GM20000 (cell line): ENCODE measurements at regions not wholly inside any gene's neighbourhood (a gene's known extent, or its start where the extent isn't known, plus 50 kb on each side); places are given as distances from the start of the nearest gene placed in this dataset.

Source experiments
- DNase-seq: peaks from one replicate; pipeline ENCODE4 v3.0.0; 2012; ENCODE audit warnings: low spot score
- TF ChIP-seq, protein P1 (sequence below): IDR thresholded peaks from 2 replicates; pipeline ENCODE4 v1.5.1; 2012; ENCODE audit warnings: mild to moderate bottlenecking, control low read depth; ENCODE audit errors: extremely low read depth, missing control alignments

DNA sequence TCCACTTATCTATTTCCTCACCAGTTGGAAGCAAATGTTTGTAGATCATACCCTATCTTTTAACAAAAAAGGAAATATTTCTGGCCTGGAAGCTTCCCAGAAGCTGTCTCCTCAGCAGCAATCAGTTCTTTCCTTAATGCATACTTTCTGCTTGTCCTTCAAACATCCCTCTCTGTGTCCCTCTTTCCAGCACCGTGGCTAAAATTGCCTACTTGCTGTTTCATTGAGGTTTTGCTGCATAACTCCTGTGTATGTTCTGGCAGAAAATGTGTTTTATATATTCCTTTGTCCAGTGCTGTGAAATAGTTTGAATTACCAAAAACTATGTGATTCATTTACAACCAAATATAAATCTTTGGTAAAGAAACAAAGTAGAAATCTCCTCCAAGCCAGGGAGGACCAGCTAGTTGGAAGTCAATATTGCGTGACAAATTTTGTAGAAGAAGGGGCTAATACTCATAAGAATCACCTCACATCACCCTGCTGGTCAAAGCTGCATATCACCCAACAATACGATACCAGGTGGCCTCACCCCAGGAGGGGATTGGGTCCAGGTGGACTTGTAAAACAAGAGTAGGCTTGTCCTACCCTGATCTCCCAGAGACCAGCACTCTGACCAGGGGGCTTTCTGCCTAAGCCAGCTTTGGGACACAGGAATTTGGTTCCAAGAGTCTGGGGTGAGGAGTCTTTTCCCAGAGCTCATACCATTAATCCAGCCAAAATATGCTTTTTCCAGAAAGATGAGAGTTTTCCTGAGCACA lies 198.4 kb upstream of the SNX2 start:
- TF ChIP-seq, protein P1, sequence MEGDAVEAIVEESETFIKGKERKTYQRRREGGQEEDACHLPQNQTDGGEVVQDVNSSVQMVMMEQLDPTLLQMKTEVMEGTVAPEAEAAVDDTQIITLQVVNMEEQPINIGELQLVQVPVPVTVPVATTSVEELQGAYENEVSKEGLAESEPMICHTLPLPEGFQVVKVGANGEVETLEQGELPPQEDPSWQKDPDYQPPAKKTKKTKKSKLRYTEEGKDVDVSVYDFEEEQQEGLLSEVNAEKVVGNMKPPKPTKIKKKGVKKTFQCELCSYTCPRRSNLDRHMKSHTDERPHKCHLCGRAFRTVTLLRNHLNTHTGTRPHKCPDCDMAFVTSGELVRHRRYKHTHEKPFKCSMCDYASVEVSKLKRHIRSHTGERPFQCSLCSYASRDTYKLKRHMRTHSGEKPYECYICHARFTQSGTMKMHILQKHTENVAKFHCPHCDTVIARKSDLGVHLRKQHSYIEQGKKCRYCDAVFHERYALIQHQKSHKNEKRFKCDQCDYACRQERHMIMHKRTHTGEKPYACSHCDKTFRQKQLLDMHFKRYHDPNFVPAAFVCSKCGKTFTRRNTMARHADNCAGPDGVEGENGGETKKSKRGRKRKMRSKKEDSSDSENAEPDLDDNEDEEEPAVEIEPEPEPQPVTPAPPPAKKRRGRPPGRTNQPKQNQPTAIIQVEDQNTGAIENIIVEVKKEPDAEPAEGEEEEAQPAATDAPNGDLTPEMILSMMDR: no peak
- no peak for DNase-seq

DNA sequence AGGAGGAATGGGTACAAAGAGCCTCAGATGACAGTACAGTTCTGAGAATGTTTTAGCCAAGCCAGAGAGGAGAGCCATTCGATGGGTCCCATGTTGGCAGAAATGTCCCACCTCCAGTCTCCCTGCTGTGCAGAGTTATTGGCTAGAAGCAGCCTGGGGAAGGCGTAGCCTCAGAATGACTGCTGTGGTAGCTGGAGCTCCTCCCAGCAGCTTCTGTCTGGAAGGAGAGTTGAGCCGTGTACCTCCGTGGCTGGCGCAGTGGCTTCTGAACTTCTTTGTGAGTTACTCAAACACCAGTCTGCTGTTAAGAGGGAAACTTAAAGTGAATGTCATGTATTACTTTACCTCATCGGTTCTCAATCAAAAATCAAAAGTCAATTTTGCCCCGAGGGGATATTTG lies 193.3 kb upstream of the SNX2 start:
- DNase-seq: no peak
- TF ChIP-seq, protein P1: no peak

DNA sequence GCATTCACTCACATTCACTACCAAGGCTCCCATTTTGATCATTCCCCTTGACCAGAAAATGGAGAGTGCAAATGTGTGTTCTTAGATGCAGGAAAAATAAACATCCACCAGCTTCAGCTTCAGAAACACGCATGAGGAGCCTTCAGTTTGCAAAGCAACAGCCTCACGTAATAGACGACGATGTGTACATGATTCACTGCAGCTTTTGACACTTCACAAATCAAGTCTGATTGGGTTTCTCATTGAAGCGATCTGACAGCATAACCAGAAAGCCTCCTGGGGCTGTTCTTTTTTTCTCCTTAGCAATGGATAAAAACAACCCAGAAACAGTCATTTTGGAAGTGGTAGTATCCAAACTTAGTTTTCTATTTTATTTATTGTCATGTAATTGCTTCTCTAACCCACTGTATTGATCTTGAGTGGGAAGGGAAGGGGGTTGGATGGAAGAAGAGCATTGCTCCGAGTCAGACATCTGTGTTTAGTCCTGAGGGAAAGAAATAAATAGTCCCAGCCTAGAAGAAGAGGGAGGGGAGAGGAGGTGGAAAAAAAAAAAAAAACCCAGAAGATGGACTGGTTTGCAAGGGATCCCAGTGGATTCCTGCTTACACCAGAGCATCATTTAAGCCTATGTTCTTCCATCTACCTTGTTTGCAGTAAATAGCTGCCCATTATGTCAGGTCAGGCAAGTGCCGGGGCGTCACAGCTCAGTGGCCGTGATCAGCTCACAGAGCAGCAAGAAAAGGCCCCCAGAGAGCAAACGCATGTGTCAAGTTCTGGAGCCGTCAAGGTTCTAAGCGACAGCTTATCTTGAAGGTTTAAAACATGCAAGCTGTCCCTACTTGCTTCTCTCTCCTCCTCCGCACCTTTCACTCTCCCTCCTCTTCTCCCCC lies 190.2 kb upstream of the SNX2 start:
- TF ChIP-seq, protein P1: no peak
- DNase-seq: no peak

DNA sequence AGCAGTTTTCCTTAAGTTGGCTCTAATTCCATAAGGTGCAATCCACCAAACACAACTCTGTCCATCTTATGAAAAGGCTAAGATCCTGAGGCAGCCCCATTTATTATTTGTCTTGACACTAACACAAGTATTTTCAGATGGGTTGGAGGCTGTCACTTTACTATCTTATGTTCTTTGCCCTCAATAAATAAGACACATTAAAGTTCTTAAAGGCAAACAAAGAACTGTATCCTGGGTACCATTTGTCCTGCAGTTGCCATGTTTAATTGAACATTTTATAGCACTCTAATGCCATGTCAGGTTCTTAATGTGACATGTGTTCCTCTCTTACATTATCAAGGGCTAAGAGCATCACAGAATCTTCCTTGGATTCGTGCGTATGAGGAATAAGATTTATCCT lies 189.5 kb upstream of the SNX2 start:
- TF ChIP-seq, protein P1: no peak
- no peak for DNase-seq

DNA sequence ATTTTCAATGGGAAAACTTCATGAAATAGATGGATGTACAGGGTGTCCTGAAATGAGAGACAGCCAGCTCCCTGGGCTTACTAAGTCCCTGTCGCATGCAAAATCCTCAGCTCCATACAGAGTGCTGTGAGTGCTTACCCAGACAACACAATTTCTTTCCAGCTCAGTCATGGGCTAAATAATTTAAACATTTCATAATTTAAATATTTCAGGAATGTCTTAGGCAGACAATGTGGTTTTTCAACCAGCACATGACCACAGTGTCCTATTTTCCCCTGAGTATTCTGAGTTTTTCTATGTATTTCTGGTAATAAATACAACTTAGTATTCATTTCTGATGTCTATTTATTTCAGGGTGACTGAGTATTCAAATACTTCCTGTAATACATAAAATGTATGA lies 188.5 kb upstream of the SNX2 start:
- TF ChIP-seq, protein P1: no peak
- no peak for DNase-seq

DNA sequence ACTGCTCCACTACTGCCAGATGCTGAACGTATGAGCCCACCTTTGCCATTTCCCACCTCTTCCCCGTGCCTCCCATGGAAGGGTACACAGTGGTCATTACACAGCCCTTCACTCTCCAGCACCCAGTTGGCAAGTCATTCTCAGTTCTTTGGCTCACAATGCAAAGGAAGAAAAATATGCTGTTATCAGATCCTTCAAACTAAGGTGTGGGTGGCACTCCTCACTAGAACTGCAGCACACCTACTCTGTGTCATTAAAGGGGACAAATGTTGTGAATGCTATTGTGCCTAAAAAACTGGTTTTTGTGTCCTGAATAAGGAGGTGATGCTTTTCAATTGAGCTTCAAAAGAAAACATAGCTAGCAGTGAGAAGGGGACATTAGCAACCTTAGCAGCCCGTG lies 183.1 kb upstream of the SNX2 start:
- TF ChIP-seq, protein P1: no peak
- DNase-seq: no peak

DNA sequence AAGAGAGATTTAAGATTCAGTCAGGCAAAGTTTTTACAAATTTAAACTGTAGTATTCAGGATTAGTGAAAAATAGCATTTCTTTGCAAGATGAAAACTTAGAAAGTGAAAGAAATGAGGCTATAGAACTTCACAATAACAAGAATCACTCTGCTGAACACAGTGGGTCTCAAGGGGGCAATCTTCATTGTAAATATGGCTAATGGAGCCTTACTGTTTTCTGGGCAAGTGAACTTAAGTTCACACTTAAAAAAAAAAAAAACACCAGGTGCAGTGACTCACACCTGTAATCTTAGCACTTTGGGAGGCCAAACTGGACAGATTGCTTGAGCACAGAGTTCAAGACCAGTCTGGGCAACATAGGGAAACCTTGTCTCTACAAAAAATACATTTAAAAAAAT lies 175.9 kb upstream of the SNX2 start:
- DNase-seq: no peak
- TF ChIP-seq, protein P1: no peak
